ENCODE measurements at regions not wholly inside any gene's neighbourhood (a gene's known extent, or its start where the extent isn't known, plus 50 kb on each side); places are given as distances from the start of the nearest gene placed in this dataset.

DNA sequence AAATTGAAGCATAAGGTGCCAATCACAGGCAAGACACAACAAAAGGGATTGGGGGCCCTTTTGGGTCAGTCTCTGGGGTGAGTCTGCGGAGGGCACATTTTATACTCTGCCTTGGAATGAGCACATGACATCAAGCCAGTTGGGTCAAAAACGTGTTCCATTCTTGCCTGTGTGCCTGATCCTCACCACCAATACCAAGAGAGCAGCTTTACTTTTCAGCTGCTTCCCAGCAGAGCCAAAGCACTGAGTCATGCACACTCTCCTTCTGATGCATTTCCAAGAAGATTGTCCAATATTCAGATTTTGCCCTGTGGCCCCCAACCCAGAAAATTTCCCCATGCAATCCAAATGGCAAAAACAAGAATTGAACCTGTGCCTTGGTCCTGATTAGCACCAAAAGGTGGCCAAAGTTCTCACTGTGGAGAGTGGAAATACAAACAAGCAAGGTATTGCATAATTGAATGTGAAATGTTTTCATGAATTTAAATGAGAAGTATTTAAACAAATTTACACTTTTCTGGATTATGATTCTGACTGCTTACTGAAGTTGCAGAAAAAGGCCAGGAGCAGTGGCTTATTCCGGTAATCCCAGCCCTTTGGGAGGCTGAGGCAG, 217.8 kb upstream of the SOX9 start:
- in situ Hi-C loops (cut with HindIII; ENCODE audit: low sequenced_read_pairs) = no loop called here

- in situ Hi-C loops (cut with HindIII; ENCODE audit: low sequenced_read_pairs) = no loop called here
These were observed 215.3 kb upstream of the SOX9 start for GRCh38 chr17:71905376-71906031.

DNA sequence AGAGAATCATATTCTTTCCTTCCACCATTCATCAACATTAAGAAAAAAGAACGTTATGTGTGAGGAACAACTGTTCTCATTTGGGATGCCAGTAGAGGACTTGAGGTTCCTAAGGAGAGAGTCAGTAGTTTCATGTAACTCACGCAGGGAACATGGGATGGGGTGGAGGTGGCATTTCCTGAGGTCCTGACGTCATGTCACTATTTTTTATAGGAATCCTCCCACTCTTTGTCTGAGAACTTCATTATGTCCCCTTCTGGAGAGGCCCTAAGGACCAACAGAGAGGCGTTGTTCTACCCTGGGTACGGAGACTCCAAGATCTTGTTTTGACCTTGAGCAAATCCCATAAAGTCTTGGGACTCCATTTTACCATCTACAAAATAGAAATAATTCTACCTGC, 211.7 kb upstream of the SOX9 start:
- in situ Hi-C loops (cut with HindIII; ENCODE audit: low sequenced_read_pairs) = no loop called here

GRCh38 chr17:71910002-71910401, 210.8 kb upstream of the SOX9 start:
- in situ Hi-C loops (cut with HindIII; ENCODE audit: low sequenced_read_pairs) = no loop called here

DNA sequence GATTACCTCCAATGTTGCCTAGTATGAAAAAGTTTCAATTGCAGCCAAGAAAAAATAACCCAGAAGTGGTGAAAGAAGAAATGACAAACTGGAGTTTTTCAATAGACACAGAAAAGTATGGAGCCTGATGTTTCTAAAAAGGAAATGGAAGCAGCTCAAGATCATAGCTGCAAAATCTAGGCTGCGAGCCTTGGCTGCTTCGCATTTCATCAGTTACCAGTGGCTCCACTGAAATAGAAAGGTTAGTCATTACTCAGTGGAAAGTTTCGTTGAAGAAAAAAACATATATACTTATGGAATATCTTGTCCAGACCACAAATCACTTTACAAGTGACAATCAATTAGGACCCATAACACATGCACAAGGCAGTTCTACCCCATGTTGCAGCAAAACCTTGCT, 206.8 kb upstream of the SOX9 start:
- in situ Hi-C loops (cut with HindIII; ENCODE audit: low sequenced_read_pairs) = no loop called here

- in situ Hi-C loops (cut with HindIII; ENCODE audit: low sequenced_read_pairs) = loop anchor here (5.0 kb wide), 1 partner anchor 33 kb away; no protein-coding TSS in a partner anchor
These were observed 206.0 kb upstream of the SOX9 start for GRCh38 chr17:71914812-71915211.

GRCh38 chr17:71917715-71918114, 203.1 kb upstream of the SOX9 start:
- in situ Hi-C loops (cut with HindIII; ENCODE audit: low sequenced_read_pairs) = loop anchor here (5.0 kb wide), 1 partner anchor 35 kb away; no protein-coding TSS in a partner anchor

- in situ Hi-C loops (cut with HindIII; ENCODE audit: low sequenced_read_pairs) = loop anchor here (5.0 kb wide), 1 partner anchor 37 kb away; no protein-coding TSS in a partner anchor
These were observed 201.6 kb upstream of the SOX9 start for GRCh38 chr17:71919186-71919585.

- in situ Hi-C loops (cut with HindIII; ENCODE audit: low sequenced_read_pairs) = loop anchor here (5.0 kb wide), 1 partner anchor 38 kb away; no protein-coding TSS in a partner anchor
These were observed 200.9 kb upstream of the SOX9 start for GRCh38 chr17:71919896-71920295.

GRCh38 chr17:71921796-71922195, 199.0 kb upstream of the SOX9 start:
- in situ Hi-C loops (cut with HindIII; ENCODE audit: low sequenced_read_pairs) = no loop called here

GRCh38 chr17:71922439-71922838, 198.4 kb upstream of the SOX9 start:
- in situ Hi-C loops (cut with HindIII; ENCODE audit: low sequenced_read_pairs) = no loop called here

- in situ Hi-C loops (cut with HindIII; ENCODE audit: low sequenced_read_pairs) = no loop called here
These were observed 193.9 kb upstream of the SOX9 start for GRCh38 chr17:71926746-71927398.

GRCh38 chr17:71933306-71933705, 187.5 kb upstream of the SOX9 start:
- in situ Hi-C loops (cut with HindIII; ENCODE audit: low sequenced_read_pairs) = no loop called here

- in situ Hi-C loops (cut with HindIII; ENCODE audit: low sequenced_read_pairs) = no loop called here
These were observed 186.3 kb upstream of the SOX9 start for GRCh38 chr17:71934520-71934919.

DNA sequence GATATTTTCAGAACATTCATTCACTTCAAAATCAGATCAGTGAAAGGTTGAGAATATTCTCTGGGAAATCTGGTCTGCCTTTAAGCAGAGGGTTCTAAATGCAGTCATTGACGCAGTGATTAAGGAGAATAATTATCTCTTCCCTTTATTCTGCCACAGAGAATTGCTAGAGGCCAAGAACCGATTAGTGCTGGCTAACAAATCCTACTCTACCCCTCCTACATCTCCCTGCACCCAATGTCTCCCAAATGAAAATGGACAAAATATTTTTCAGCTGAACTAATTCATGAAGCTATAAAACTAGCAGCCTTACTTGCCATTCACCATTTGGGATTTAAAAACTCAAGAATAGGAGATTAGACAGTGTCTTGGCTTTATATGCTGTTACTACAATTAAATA, 185.5 kb upstream of the SOX9 start:
- in situ Hi-C loops (cut with HindIII; ENCODE audit: low sequenced_read_pairs) = no loop called here

DNA sequence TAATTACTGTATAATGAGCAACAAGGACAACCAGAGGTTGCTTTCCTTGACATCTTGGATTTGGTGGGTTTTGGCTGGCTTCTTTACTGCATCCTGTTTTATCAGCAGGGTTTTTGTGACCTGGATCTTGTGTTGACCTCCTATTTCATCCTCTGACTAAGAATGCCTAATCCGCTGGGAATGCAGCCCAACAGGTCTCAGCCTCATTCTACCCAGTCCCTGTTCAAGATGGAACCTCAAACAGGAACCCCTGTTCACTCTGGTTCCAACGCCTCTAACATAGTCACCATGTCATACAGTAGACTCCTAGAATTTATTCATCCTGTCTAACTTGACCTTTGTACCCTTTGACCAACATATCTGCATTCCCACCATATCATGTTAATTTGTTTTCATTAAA, 183.8 kb upstream of the SOX9 start:
- in situ Hi-C loops (cut with HindIII; ENCODE audit: low sequenced_read_pairs) = no loop called here

DNA sequence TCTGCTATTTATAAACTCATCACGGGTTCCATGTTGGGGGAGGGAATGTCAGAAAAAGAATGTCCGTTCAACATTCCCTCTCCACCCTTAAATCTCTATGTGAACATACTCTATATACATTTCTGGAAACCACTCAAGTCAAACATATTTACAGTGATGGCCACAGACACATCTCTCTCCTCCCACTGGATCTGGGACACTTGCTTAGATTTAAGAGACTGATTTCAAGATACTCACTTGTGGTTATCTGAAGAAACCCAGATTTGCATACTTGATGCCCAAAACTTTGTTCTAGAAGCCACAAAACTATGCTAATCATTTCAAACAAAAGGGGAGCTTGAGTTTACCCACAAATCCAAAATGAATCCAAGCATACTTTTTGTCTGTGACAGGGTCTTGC, 182.9 kb upstream of the SOX9 start:
- in situ Hi-C loops (cut with HindIII; ENCODE audit: low sequenced_read_pairs) = no loop called here

GRCh38 chr17:71938340-71939010, 182.3 kb upstream of the SOX9 start:
- in situ Hi-C loops (cut with HindIII; ENCODE audit: low sequenced_read_pairs) = no loop called here

GRCh38 chr17:71941920-71942319, 178.9 kb upstream of the SOX9 start:
- in situ Hi-C loops (cut with HindIII; ENCODE audit: low sequenced_read_pairs) = no loop called here

- in situ Hi-C loops (cut with HindIII; ENCODE audit: low sequenced_read_pairs) = no loop called here
These were observed 178.2 kb upstream of the SOX9 start for GRCh38 chr17:71942626-71943025.

- in situ Hi-C loops (cut with HindIII; ENCODE audit: low sequenced_read_pairs) = no loop called here
These were observed 172.0 kb upstream of the SOX9 start for GRCh38 chr17:71948703-71949422.

Measured in DLD1 (cell line).